ENCODE measurements at regions not wholly inside any gene's neighbourhood (a gene's known extent, or its start where the extent isn't known, plus 50 kb on each side); places are given as distances from the start of the nearest gene placed in this dataset.

GRCh38 chr4:107304699-107305286 lies 268.7 kb upstream of the DKK2 start:
- no peak for DNase-seq

GRCh38 chr4:107299646-107300045 lies 263.5 kb upstream of the DKK2 start:
- DNase-seq = no peak

- no peak for DNase-seq
Measured at GRCh38 chr4:107292979-107293378, 256.9 kb upstream of the DKK2 start.

GRCh38 chr4:107283587-107284559 lies 247.8 kb upstream of the DKK2 start:
- peak; percentile 89 for DNase-seq

- DNase-seq = no peak
Measured at GRCh38 chr4:107279733-107280132, 243.6 kb upstream of the DKK2 start.

- no peak for DNase-seq
Measured at GRCh38 chr4:107278791-107279483, 242.8 kb upstream of the DKK2 start.

GRCh38 chr4:107276052-107276451 lies 239.9 kb upstream of the DKK2 start:
- no peak for DNase-seq

- DNase-seq = no peak
Measured at GRCh38 chr4:107275225-107275624, 239.1 kb upstream of the DKK2 start.

GRCh38 chr4:107270614-107271013 lies 234.5 kb upstream of the DKK2 start:
- DNase-seq = no peak

GRCh38 chr4:107269175-107269574 lies 233.1 kb upstream of the DKK2 start:
- DNase-seq = no peak

GRCh38 chr4:107265859-107266258 lies 229.7 kb upstream of the DKK2 start:
- no peak for DNase-seq

- no peak for DNase-seq
Measured at GRCh38 chr4:107261241-107261874, 225.2 kb upstream of the DKK2 start.

GRCh38 chr4:107258359-107258758 lies 222.2 kb upstream of the DKK2 start:
- DNase-seq = no peak

GRCh38 chr4:107255596-107255995 lies 219.5 kb upstream of the DKK2 start:
- DNase-seq = no peak

GRCh38 chr4:107255114-107255513 lies 219.0 kb upstream of the DKK2 start:
- no peak for DNase-seq

GRCh38 chr4:107253579-107254068 lies 217.5 kb upstream of the DKK2 start:
- no peak for DNase-seq

GRCh38 chr4:107253090-107253489 lies 217.0 kb upstream of the DKK2 start:
- no peak for DNase-seq

- DNase-seq = no peak
Measured at GRCh38 chr4:107252571-107252970, 216.5 kb upstream of the DKK2 start.

- DNase-seq = no peak
Measured at GRCh38 chr4:107248571-107248970, 212.5 kb upstream of the DKK2 start.

- no peak for DNase-seq
Measured at GRCh38 chr4:107247738-107248137, 211.6 kb upstream of the DKK2 start.

GRCh38 chr4:107246761-107247160 lies 210.6 kb upstream of the DKK2 start:
- no peak for DNase-seq

GRCh38 chr4:107243141-107243781 lies 207.1 kb upstream of the DKK2 start:
- no peak for DNase-seq

- DNase-seq = no peak
Measured at GRCh38 chr4:107220976-107221375, 184.9 kb upstream of the DKK2 start.
